MCF 10A (cell line): ENCODE measurements at regions not wholly inside any gene's neighbourhood (a gene's known extent, or its start where the extent isn't known, plus 50 kb on each side); places are given as distances from the start of the nearest gene placed in this dataset.

Experiments used
- BruUV-seq: library from RNA; stranded (reverse); fragments of 400-500 nt; replicated peaks from 2 replicates; lab custom pipeline; 2021; lab: Mats Ljungman, UMichigan
- CTCF ChIA-PET: fragments of 300-600 bp; sonication (Branson Sonifier 250); formaldehyde crosslinking; extraction: SDS; loops from one replicate; lab custom pipeline; 2021; ENCODE audit warnings: antibody characterized with exemption, inconsistent platforms; lab: Yijun Ruan, JAX
- POLR2A ChIA-PET: fragments of 300-600, 350-650 bp; sonication (Branson Sonifier 250); formaldehyde crosslinking; extraction: SDS; loops from one replicate; lab custom pipeline; 2020; ENCODE audit warnings: antibody characterized with exemption, inconsistent platforms; lab: Yijun Ruan, JAX
- DNase-seq: peaks from one replicate; pipeline ENCODE4 v3.0.0-alpha.2; 2018; ENCODE audit not compliant: unreplicated experiment
- H3K27ac Mint-ChIP-seq: one replicate; pipeline ENCODE4 v1.8.0; 2022; ENCODE audit warnings: mild to moderate bottlenecking, low read depth, mixed read lengths; ENCODE audit not compliant: unreplicated experiment
- H3K27me3 Mint-ChIP-seq: one replicate; pipeline ENCODE4 v1.8.0; 2022; ENCODE audit warnings: mixed read lengths; ENCODE audit not compliant: insufficient read depth, unreplicated experiment
- H3K36me3 Mint-ChIP-seq: one replicate; pipeline ENCODE4 v1.8.0; 2022; ENCODE audit warnings: mild to moderate bottlenecking, moderate library complexity, mixed read lengths; ENCODE audit not compliant: insufficient read depth, unreplicated experiment
- H3K4me1 Mint-ChIP-seq: one replicate; pipeline ENCODE4 v1.8.0; 2022; ENCODE audit warnings: mixed read lengths; ENCODE audit not compliant: insufficient read depth, unreplicated experiment
- H3K4me3 Mint-ChIP-seq: one replicate; pipeline ENCODE4 v1.8.0; 2022; ENCODE audit warnings: mild to moderate bottlenecking, moderate library complexity, mixed read lengths; ENCODE audit not compliant: unreplicated experiment
- H3K9me3 Mint-ChIP-seq: one replicate; pipeline ENCODE4 v1.8.0; 2022; ENCODE audit warnings: mixed read lengths; ENCODE audit not compliant: unreplicated experiment
- intact Hi-C: fragments of 100-400 bp; cut with micrococcal nuclease; formaldehyde crosslinking; loops from 2 replicates; pipeline ENCODE4 v1.14.1; 2022
- TF ChIP-seq, protein P1 (sequence below): fragments of 200-600 bp; IDR thresholded peaks from one replicate; pipeline ENCODE4 v1.8.0; 2022; ENCODE audit warnings: antibody characterized with exemption, mild to moderate bottlenecking; ENCODE audit not compliant: unreplicated experiment

DNA sequence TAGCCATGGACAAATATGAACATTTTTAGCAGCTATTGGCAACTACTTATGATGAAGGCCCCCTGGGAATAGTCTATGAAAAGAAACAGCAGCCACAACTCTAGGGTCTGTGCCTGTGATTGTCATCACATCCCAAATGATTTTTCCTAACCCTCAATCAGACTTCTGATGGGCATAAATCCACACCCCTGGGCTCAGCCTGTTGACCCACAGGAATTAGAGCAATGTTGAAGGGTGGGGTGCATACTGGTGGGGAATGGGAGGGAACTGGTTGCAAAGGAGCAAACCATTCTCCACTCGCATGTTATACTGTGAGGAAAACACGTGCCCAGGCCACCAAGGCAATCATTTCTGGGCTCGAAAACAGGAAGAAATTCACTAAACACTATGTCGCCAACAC is 106.5 kb upstream of the CTNNB1 start:
- Mint-ChIP-seq H3K9me3 (no peaks in the 10 kb centered on the region), H3K4me1 (no peaks in the 10 kb centered on the region), H3K4me3 (no peak overlapping the region), H3K27ac (no peak overlapping the region), H3K36me3 (no peaks in the 10 kb centered on the region), H3K27me3 (no peaks in the 10 kb centered on the region)
- no peak for DNase-seq
- TF ChIP-seq, protein P1, sequence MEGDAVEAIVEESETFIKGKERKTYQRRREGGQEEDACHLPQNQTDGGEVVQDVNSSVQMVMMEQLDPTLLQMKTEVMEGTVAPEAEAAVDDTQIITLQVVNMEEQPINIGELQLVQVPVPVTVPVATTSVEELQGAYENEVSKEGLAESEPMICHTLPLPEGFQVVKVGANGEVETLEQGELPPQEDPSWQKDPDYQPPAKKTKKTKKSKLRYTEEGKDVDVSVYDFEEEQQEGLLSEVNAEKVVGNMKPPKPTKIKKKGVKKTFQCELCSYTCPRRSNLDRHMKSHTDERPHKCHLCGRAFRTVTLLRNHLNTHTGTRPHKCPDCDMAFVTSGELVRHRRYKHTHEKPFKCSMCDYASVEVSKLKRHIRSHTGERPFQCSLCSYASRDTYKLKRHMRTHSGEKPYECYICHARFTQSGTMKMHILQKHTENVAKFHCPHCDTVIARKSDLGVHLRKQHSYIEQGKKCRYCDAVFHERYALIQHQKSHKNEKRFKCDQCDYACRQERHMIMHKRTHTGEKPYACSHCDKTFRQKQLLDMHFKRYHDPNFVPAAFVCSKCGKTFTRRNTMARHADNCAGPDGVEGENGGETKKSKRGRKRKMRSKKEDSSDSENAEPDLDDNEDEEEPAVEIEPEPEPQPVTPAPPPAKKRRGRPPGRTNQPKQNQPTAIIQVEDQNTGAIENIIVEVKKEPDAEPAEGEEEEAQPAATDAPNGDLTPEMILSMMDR = no peak
- POLR2A ChIA-PET = no interaction called here
- BruUV-seq = no TSS peak
- intact Hi-C loops = no loop called here
- CTCF ChIA-PET = interaction anchor here (0.6 kb wide), 3 partner anchors 8 to 110 kb away, joined by 3 read pairs; no protein-coding TSS in a partner anchor

DNA sequence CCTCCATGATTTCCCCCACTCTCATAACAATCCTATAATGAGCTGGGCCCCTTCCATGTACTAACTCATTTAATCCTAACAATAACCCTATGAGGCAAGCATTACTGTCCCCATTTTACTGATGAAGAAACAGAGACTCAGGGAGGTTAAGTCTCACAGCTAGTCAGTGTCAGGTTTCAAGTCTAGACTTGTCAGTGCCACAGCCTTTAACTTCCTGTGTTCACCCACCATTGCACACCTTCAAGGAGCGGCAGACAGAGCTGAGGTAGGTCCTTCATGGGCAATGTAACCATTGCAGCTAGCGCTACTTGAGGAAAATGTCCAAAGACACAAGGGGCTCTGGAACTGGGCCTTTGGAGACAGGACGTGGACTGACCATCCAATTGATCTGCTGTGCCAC is 105.8 kb upstream of the CTNNB1 start:
- no peaks in the 10 kb centered on the region for H3K36me3 Mint-ChIP-seq
- BruUV-seq = no TSS peak
- TF ChIP-seq, protein P1 = no peak
- H3K27me3 Mint-ChIP-seq = no peaks in the 10 kb centered on the region
- no peak for DNase-seq
- no peak overlapping the region for H3K27ac Mint-ChIP-seq
- H3K4me1 Mint-ChIP-seq = no peaks in the 10 kb centered on the region
- POLR2A ChIA-PET = interaction anchor here (0.7 kb wide), 1 partner anchor 456 kb away, joined by 4 read pairs; no protein-coding TSS in a partner anchor
- H3K9me3 Mint-ChIP-seq = no peaks in the 10 kb centered on the region
- intact Hi-C loops = no loop called here
- no peak overlapping the region for H3K4me3 Mint-ChIP-seq
- CTCF ChIA-PET = interaction anchor here (0.6 kb wide), 1 partner anchor 109 kb away, joined by 3 read pairs; no protein-coding TSS in a partner anchor

DNA sequence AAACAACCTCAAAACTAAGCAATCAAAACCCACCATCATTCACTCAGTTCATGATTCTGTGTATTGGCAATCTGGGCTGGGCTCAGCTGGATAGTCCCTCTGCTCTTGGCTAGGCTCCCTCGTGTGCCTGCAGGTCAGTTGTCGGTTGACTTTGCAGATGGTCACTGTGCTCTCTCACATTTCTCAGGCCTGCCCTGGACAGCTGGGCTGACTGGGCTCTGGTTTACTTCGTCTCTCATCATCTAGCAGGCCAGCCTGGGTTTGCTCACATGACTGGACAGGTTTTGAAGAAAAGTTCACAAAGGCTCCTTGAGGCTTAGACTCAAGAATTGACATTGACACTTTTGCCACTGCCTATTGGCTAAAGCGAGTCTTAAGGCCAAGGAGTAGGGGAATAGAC is 105.0 kb upstream of the CTNNB1 start:
- intact Hi-C loops = no loop called here
- CTCF ChIA-PET = no interaction called here
- no peak for DNase-seq
- H3K4me1 Mint-ChIP-seq = no peaks in the 10 kb centered on the region
- no peaks in the 10 kb centered on the region for H3K27me3 Mint-ChIP-seq
- H3K9me3 Mint-ChIP-seq = no peaks in the 10 kb centered on the region
- POLR2A ChIA-PET = no interaction called here
- no TSS peak for BruUV-seq
- TF ChIP-seq, protein P1 = no peak
- H3K27ac Mint-ChIP-seq = peak overlapping the region; percentile 17
- no peaks in the 10 kb centered on the region for H3K36me3 Mint-ChIP-seq
- no peak overlapping the region for H3K4me3 Mint-ChIP-seq

DNA sequence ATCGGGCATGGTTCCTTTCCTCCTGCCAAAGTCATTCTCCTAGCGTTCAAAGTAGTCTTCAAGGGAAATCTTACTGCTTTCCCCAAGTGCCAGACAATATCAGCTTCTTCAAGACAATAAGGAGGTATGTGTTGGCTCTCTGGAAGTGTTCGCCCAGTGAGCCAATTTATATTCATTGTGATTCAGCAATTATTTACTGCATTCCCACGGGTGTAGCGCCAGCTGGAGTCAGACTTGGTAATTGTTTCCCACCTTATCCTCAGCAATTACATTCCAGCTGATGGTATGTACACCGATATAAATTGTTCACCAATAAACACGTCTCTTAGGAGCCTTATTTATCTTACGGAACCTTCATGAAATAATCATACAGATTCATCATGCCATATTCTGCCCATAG is 103.6 kb upstream of the CTNNB1 start:
- Mint-ChIP-seq H3K36me3 (no peaks in the 10 kb centered on the region), H3K27me3 (no peaks in the 10 kb centered on the region), H3K9me3 (no peaks in the 10 kb centered on the region), H3K4me3 (no peak overlapping the region), H3K27ac (no peak overlapping the region), H3K4me1 (no peaks in the 10 kb centered on the region)
- DNase-seq = no peak
- no TSS peak for BruUV-seq
- CTCF ChIA-PET = no interaction called here
- TF ChIP-seq, protein P1 = no peak
- intact Hi-C loops = no loop called here
- POLR2A ChIA-PET = interaction anchor here (0.5 kb wide), 1 partner anchor 340 kb away, joined by 3 read pairs; no protein-coding TSS in a partner anchor
